GM19452 (cell line): ENCODE measurements at regions not wholly inside any gene's neighbourhood (a gene's known extent, or its start where the extent isn't known, plus 50 kb on each side); places are given as distances from the start of the nearest gene placed in this dataset.

Source experiments
- ATAC-seq: cut with Tn5 transposase; IDR thresholded peaks from one replicate; pipeline ENCODE4 v1.9.1; 2021; ENCODE audit not compliant: unreplicated experiment

DNA sequence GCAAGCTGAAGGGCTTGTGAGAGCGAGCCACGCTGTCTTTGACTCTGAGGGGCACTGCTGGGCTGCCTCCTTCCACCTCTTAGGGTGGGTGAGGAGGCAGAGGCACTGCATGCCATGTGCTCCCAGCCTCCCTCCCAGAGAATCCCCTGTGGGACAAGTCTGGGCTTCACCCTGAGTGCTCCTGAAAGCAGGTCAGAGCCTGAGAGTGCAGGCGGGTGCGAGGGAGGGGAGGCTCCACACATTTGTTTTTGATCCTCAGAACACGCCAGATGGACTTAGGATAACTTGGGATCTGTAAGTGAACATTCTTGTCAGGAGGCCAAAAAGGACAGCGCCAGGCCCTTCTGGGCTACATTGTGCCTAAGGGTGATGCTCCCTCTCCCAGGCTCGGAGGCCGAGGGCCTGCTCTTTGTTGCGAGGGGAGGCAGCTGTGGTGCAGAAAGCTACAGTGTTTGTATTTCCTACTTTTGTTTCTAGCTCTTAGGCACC, 155.4 kb downstream of the TMX1 start:
- no peak for ATAC-seq

DNA sequence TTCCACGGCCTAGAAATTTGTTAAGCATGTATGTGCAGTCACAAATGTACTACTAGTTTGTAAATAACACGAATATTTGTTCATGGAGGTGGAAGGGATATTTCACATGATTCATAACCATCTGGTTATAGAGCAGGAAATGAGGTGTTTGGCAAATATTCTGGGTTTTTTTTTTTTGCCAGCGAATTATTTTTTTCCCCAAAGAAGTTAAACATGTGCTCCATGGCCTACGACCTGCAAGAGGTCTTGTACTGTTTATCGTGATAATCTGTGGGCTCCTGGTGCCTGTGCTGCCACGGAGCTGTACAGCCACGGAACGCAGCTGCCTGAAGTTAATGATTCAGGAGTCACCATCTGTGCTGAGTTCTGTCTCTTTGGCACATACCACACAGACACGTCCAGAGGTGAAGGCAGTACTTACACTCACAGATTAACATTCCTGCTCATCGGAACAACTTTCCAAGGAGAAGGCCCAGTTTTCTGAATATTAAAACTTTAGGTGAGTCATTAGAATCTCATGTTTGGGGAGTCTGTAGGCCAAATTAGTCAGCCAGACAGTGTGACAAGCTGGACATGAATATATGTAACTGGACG, 156.3 kb downstream of the TMX1 start:
- no peak for ATAC-seq

GRCh38 chr14:51398898-51399297, 158.9 kb downstream of the TMX1 start:
- no peak for ATAC-seq

- no peak for ATAC-seq
These were observed 160.1 kb downstream of the TMX1 start for GRCh38 chr14:51400139-51400538.

- ATAC-seq, result no peak
These were observed 161.2 kb downstream of the TMX1 start for GRCh38 chr14:51401272-51401671.

DNA sequence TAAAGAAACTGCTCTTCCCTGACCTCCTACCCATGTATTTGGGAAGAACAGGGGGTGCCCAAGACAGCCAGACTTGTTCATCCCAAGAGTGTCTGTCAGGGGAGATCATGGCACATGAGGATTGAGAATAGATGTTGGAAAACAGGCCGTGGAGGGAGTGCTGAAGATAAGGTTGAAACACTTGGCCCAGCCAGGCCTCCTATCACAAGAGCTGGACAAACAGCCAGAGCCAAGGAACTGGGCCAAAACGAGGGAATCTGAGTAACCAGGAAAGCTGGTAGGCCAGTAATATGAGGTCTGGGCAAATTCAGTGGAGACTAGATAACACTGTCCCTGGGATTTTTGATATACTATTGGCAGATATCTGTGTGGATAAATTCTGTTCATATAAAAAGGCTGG, 161.7 kb downstream of the TMX1 start:
- ATAC-seq, result no peak

GRCh38 chr14:51410897-51411296, 170.8 kb downstream of the TMX1 start:
- no peak for ATAC-seq

- no peak for ATAC-seq
These were observed 179.6 kb downstream of the TMX1 start for GRCh38 chr14:51419685-51420084.

- ATAC-seq, result no peak
These were observed 182.7 kb downstream of the TMX1 start for GRCh38 chr14:51422704-51423103.

- no peak for ATAC-seq
These were observed 184.0 kb downstream of the TMX1 start for GRCh38 chr14:51424041-51424440.

- no peak for ATAC-seq
These were observed 184.7 kb downstream of the TMX1 start for GRCh38 chr14:51424561-51425251.

- no peak for ATAC-seq
These were observed 188.9 kb downstream of the TMX1 start for GRCh38 chr14:51428981-51429380.

GRCh38 chr14:51430079-51430478, 190.0 kb downstream of the TMX1 start:
- ATAC-seq, result no peak

DNA sequence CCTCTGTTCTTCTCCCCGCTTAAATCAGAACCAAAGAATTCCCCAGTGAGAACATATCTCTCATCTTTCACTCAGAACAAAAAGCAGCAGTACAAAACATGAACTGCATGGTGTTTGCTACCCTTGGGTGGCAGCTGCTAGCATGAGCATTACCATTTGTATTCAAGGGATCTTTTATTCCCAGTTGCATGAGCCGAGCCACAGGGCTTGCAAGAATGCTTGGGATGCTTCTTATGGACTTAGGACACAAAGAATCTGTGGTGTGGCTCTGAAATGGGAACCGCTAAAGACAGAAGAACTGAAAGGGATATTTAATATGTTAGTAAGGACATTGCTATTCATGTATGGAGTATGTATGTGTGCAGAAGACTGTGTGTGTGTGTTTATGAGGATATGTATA, 190.6 kb downstream of the TMX1 start:
- ATAC-seq, result no peak

- peak; percentile 58 for ATAC-seq
These were observed 191.1 kb downstream of the TMX1 start for GRCh38 chr14:51431033-51431709.

GRCh38 chr14:51431741-51432140, 191.7 kb downstream of the TMX1 start:
- peak; percentile 6 for ATAC-seq

DNA sequence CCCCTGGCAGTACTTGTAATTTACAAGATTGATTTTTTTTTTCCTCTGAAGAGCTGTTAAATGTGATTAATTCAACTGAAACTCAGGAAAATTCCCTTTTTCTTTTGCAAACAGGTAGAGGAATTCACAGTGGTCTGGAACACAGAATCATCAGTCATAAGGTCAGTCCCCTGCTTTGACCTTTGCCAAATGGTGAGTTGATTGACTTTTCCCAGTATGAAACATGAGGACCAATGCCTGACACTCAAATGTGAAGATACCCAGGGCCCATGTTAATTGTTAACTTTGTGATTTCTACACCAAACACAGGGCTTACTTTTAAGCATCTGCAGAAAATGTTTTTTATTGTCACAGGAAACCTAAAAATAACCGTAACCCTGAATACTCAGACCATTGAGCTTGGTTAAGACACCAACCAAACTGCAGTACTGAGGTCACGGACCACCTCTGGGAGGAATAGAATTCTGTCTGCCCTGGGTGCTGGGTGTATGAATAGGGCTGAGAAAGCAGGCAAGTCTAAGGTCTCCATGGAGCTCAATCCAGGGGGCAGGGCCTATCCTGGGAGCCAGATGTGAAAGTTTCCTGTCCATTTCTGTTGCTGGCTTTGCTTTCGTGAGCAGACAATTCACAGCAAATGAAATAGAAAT, 192.4 kb downstream of the TMX1 start:
- ATAC-seq, result no peak

DNA sequence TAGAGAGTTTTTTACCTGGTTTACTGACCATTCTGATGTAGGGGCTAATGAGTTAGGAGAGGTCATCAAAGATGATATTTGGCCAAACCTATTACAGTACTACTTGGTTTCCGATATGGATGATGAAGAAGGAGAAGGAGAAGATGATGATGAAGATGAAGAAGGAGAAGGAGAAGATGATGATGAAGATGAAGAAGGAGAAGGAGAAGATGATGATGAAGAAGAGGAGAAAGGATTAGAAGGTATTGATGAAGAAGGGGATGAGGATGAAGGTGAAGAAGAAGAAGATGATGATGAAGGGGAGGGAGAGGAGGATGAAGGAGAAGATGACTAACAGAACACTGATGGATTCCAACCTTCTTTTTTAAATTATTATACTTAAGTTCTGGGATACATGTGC, 196.6 kb downstream of the TMX1 start:
- ATAC-seq, result no peak

DNA sequence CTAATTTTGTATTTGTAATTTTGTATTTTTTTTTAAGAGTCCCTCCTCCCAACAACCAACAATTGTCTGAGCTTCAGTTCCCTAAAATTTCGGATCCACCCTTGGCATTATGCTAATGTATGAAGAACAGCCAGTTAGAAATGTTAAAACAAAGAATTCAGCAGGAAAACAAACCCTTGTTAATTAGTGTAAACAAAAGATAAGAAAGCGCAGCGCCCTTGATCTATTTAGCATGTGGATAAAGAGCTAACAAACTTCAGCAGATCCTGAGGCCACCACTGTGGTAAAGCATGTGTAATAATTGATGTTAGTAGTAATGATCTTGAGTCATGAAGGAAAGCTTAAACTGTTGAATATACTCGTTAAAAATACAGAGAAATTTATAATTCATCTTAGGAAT, 199.8 kb downstream of the TMX1 start:
- no peak for ATAC-seq

GRCh38 chr14:51441001-51441400, 201.0 kb downstream of the TMX1 start:
- no peak for ATAC-seq

GRCh38 chr14:51442513-51443175, 202.6 kb downstream of the TMX1 start:
- ATAC-seq, result no peak
